T-cell (primary cell): ENCODE measurements at regions not wholly inside any gene's neighbourhood (a gene's known extent, or its start where the extent isn't known, plus 50 kb on each side); places are given as distances from the start of the nearest gene placed in this dataset.

Experiments
- ATAC-seq, 4 experiments: fragments of 200-7000 bp in 3 of 4; fragments of 150-1000 bp in 1 of 4; cut with Tn5 transposase; replicated peaks in 1 of 4; 1 replicate in 3 of 4; 2 replicates in 1 of 4; pipeline ENCODE4 v1.10.0; 2021; ENCODE audit warnings: moderate library complexity in 3 of 4, mild to moderate bottlenecking in 2 of 4, moderate number of reproducible peaks in 1 of 4
- CTCF ChIA-PET, 2 donors: fragments of 300-600 bp; sonication (Branson Sonifier 250); formaldehyde crosslinking; loops; one replicate each; lab custom pipeline; 2022; ENCODE audit warnings: antibody characterized with exemption in 2 of 2; lab: Charles Lee
- POLR2A ChIA-PET, 2 donors: fragments of 300-600 bp; sonication (Branson Sonifier 250); formaldehyde crosslinking; loops; one replicate each; lab custom pipeline; 2022; ENCODE audit warnings: antibody characterized with exemption in 2 of 2; lab: Charles Lee
- DNase-seq, 35 experiments: peaks; one replicate each; pipeline versions ENCODE4 v3.0.0 to v3.0.0-alpha.2; 2013 to 2023
- H3K27ac ChIP-seq: one replicate; pipeline ENCODE4 v1.5.1; 2013; ENCODE audit warnings: low read length
- H3K27me3 ChIP-seq, 2 experiments: replicated peaks in 1 of 2; 1 replicate in 1 of 2; 2 replicates in 1 of 2; pipeline versions ENCODE4 v1.6.1 to v1.7.0; 2013; ENCODE audit warnings: low read length in 1 of 2, mixed read lengths in 1 of 2; ENCODE audit not compliant: control insufficient read depth in 2 of 2, insufficient read depth in 2 of 2; ENCODE audit errors: extremely low read depth in 1 of 2
- H3K36me3 ChIP-seq, 2 donors: 1 replicate in 1 of 2; 2 replicates in 1 of 2; pipeline versions ENCODE4 v1.6.1 to v1.7.0; 2013; ENCODE audit warnings: low read length in 1 of 2; ENCODE audit not compliant: control insufficient read depth in 2 of 2, insufficient read depth in 1 of 2; ENCODE audit errors: extremely low read depth in 1 of 2
- H3K4me1 ChIP-seq, 2 experiments: 1 replicate in 1 of 2; 2 replicates in 1 of 2; pipeline versions ENCODE4 v1.6.1 to v1.7.0; 2013; ENCODE audit warnings: low read length in 2 of 2, mixed read lengths in 1 of 2; ENCODE audit not compliant: insufficient read depth in 2 of 2, control insufficient read depth in 1 of 2; ENCODE audit errors: extremely low read depth in 1 of 2
- H3K4me3 ChIP-seq, 2 donors: 1 replicate in 1 of 2; 2 replicates in 1 of 2; pipeline versions ENCODE4 v1.5.1 to v1.7.0; 2013; ENCODE audit warnings: mild to moderate bottlenecking in 2 of 2, low read length in 1 of 2, moderate library complexity in 1 of 2; ENCODE audit not compliant: control insufficient read depth in 1 of 2; ENCODE audit errors: extremely low read depth in 1 of 2
- H3K9me3 ChIP-seq: 2 replicates; pipeline ENCODE4 v1.7.0; 2013
- H3K27ac Mint-ChIP-seq, 2 donors: one replicate each; pipeline ENCODE4 v1.8.0; 2020 to 2021; ENCODE audit warnings: mild to moderate bottlenecking in 2 of 2, mixed read lengths in 2 of 2
- H3K27me3 Mint-ChIP-seq, 2 donors: one replicate each; pipeline ENCODE4 v1.8.0; 2021 to 2022; ENCODE audit warnings: mixed read lengths in 2 of 2
- H3K36me3 Mint-ChIP-seq: one replicate; pipeline ENCODE4 v1.8.0; 2021; ENCODE audit warnings: mixed read lengths
- H3K4me1 Mint-ChIP-seq, 3 donors: one replicate each; pipeline ENCODE4 v1.8.0; 2020 to 2022; ENCODE audit warnings: mixed read lengths in 3 of 3, mild to moderate bottlenecking in 1 of 3
- H3K4me3 Mint-ChIP-seq, 3 donors: one replicate each; pipeline ENCODE4 v1.8.0; 2020 to 2022; ENCODE audit warnings: mild to moderate bottlenecking in 3 of 3, mixed read lengths in 3 of 3, moderate library complexity in 3 of 3
- H3K9me3 Mint-ChIP-seq, 3 donors: one replicate each; pipeline ENCODE4 v1.8.0; 2020 to 2022; ENCODE audit warnings: mixed read lengths in 3 of 3
- WGBS: methylation state at CpG from one replicate; pipeline ENCODE4 v1.1.5; 2013; ENCODE audit warnings: missing lambda C conversion rate; ENCODE audit not compliant: insufficient coverage; 5-methylcytosine and 5-hydroxymethylcytosine counted together

GRCh38 chr12:93223440-93224426 is 154.0 kb upstream of the NUDT4 start:
- Mint-ChIP-seq H3K36me3 (no peaks in the 10 kb centered on the region), H3K9me3 (peaks cover 7 to 17% (median 8%) of the 10 kb centered on the region in 3 donors), H3K27me3 (no peaks in the 10 kb centered on the region), H3K4me1 (peaks cover 0 to 5% (median 0%) of the 10 kb centered on the region in 3 donors), H3K4me3 (no peak overlapping the region), H3K27ac (no peak overlapping the region)
- Histone ChIP-seq H3K4me1 (no peaks in the 10 kb centered on the region), H3K36me3 (no peaks in the 10 kb centered on the region), H3K4me3 (no peak overlapping the region), H3K9me3 (no peaks in the 10 kb centered on the region), H3K27me3 (no peaks in the 10 kb centered on the region), H3K27ac (no peak overlapping the region)
- CTCF ChIA-PET, result no interaction called here
- WGBS, result no CpG with 5 or more reads among the region's 5 CpGs
- POLR2A ChIA-PET, result no interaction called here
- DNase-seq, result no peak
- no peak for ATAC-seq

DNA sequence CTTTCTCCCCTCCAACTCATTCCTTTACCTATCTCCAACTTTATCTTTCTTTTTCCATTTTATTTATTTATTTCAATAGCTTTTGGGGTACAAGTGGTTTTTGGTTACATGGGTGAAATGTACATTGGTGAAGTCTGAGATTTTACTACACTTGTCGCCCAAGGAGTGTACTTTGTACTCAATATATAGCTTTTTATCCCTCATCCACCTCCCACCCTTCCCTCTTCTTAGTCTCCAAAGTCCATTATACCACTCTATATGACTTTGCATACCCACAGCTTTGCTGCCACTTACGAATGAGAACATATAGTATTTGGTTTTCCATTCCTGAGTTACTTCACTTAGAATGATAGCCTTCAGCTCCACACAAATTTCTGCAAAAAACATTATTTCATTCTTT is 152.6 kb upstream of the NUDT4 start:
- no peaks in the 10 kb centered on the region for H3K36me3 ChIP-seq
- WGBS, result no CpG with 5 or more reads among the region's 2 CpGs
- no peak for DNase-seq
- no peak for ATAC-seq
- no peak overlapping the region for H3K27ac Mint-ChIP-seq
- no peaks in the 10 kb centered on the region for H3K4me1 ChIP-seq
- ChIA-PET CTCF (no interaction called here), POLR2A (no interaction called here)
- no peaks in the 10 kb centered on the region for H3K27me3 ChIP-seq
- H3K9me3 ChIP-seq, result no peaks in the 10 kb centered on the region
- no peak overlapping the region for H3K4me3 Mint-ChIP-seq
- peaks cover 0 to 5% (median 0%) of the 10 kb centered on the region in 3 donors for H3K4me1 Mint-ChIP-seq
- H3K36me3 Mint-ChIP-seq, result no peaks in the 10 kb centered on the region
- no peak overlapping the region for H3K27ac ChIP-seq
- no peak overlapping the region for H3K4me3 ChIP-seq
- peaks cover 7 to 17% (median 8%) of the 10 kb centered on the region in 3 donors for H3K9me3 Mint-ChIP-seq
- no peaks in the 10 kb centered on the region for H3K27me3 Mint-ChIP-seq

GRCh38 chr12:93226361-93226760 is 151.4 kb upstream of the NUDT4 start:
- no peak for ATAC-seq
- POLR2A ChIA-PET, result no interaction called here

GRCh38 chr12:93229494-93230325 is 148.0 kb upstream of the NUDT4 start:
- H3K27me3 ChIP-seq, result no peaks in the 10 kb centered on the region
- no peaks in the 10 kb centered on the region for H3K36me3 Mint-ChIP-seq
- POLR2A ChIA-PET, result no interaction called here
- H3K27ac ChIP-seq, result no peak overlapping the region
- H3K4me3 Mint-ChIP-seq, result no peak overlapping the region
- DNase-seq (no peak), ATAC-seq (no peak)
- no peaks in the 10 kb centered on the region for H3K4me1 ChIP-seq
- WGBS, result 100% methylated on average over 1 of the region's 6 CpGs
- H3K4me3 ChIP-seq, result no peak overlapping the region
- peaks cover 0 to 8% (median 0%) of the 10 kb centered on the region in 3 donors for H3K9me3 Mint-ChIP-seq
- H3K36me3 ChIP-seq, result no peaks in the 10 kb centered on the region
- no peaks in the 10 kb centered on the region for H3K27me3 Mint-ChIP-seq
- H3K9me3 ChIP-seq, result no peaks in the 10 kb centered on the region
- CTCF ChIA-PET, result interaction anchor here in 1 of 2 donors (0.5 kb wide), 1 partner anchor 163 kb away, joined by 5 read pairs; no protein-coding TSS in a partner anchor
- no peak overlapping the region for H3K27ac Mint-ChIP-seq
- H3K4me1 Mint-ChIP-seq, result no peaks in the 10 kb centered on the region

More at GRCh38 chr12:93226361-93226760, 151.4 kb upstream of the NUDT4 start:
- no peak overlapping the region for H3K27ac ChIP-seq
- CTCF ChIA-PET, result no interaction called here
- no peak for DNase-seq
- H3K36me3 ChIP-seq, result no peaks in the 10 kb centered on the region
- Mint-ChIP-seq H3K4me3 (no peak overlapping the region), H3K27ac (no peak overlapping the region), H3K27me3 (no peaks in the 10 kb centered on the region), H3K4me1 (peaks cover 0 to 5% (median 0%) of the 10 kb centered on the region in 3 donors), H3K36me3 (no peaks in the 10 kb centered on the region), H3K9me3 (peaks cover 5 to 15% (median 6%) of the 10 kb centered on the region in 3 donors)
- no peaks in the 10 kb centered on the region for H3K4me1 ChIP-seq
- no peak overlapping the region for H3K4me3 ChIP-seq
- no peaks in the 10 kb centered on the region for H3K27me3 ChIP-seq
- no peaks in the 10 kb centered on the region for H3K9me3 ChIP-seq

DNA sequence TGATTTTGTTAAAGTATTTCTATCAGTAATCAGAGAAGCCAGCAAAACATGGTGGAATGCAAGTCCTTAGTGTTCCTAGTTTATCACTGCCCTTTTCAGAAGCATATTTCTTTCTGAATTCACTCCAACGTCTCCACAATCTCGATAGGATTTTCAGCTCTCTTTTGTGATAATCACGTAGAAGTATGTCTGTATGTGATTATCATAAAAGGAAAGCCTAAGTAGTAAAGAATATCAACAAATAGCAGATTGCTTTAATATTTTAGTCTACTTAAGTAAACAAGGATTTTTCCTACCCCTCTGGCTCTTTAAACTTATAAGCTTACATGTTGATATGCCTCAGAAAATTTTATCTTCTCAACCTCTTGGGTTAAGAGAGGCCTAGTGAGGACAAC is 147.4 kb upstream of the NUDT4 start:
- WGBS, result no CpG with 5 or more reads among the region's 3 CpGs
- Histone ChIP-seq H3K4me3 (no peak overlapping the region), H3K9me3 (no peaks in the 10 kb centered on the region), H3K36me3 (no peaks in the 10 kb centered on the region), H3K4me1 (no peaks in the 10 kb centered on the region), H3K27me3 (no peaks in the 10 kb centered on the region), H3K27ac (no peak overlapping the region)
- H3K36me3 Mint-ChIP-seq, result no peaks in the 10 kb centered on the region
- no peak overlapping the region for H3K27ac Mint-ChIP-seq
- no peaks in the 10 kb centered on the region for H3K27me3 Mint-ChIP-seq
- peaks cover 0 to 8% (median 0%) of the 10 kb centered on the region in 3 donors for H3K9me3 Mint-ChIP-seq
- CTCF ChIA-PET, result no interaction called here
- no peaks in the 10 kb centered on the region for H3K4me1 Mint-ChIP-seq
- POLR2A ChIA-PET, result no interaction called here
- ATAC-seq (no peak), DNase-seq (no peak)
- H3K4me3 Mint-ChIP-seq, result no peak overlapping the region

DNA sequence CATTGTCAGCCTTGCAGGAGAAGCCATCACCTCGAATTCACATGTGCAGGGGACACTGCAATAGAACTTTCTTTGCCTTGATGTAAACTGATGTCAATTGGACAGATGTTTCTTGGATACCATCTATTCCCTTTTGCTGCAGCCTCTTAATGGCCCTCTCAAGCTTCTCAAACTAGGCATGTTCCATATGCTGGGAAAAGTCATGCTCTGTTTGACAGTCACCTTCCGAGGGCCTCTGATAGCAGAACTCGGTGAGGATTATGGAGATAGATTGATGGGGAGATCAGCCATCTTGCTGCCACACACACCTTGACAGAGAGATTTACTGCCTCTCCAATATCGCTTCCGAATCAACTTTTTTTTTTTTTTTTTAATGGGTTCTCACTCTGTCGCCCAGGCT is 145.8 kb upstream of the NUDT4 start:
- WGBS, result no CpG with 5 or more reads among the region's 6 CpGs
- Mint-ChIP-seq H3K27ac (no peak overlapping the region), H3K9me3 (peaks cover 0 to 8% (median 0%) of the 10 kb centered on the region in 3 donors), H3K27me3 (no peaks in the 10 kb centered on the region), H3K4me1 (no peaks in the 10 kb centered on the region), H3K36me3 (no peaks in the 10 kb centered on the region), H3K4me3 (no peak overlapping the region)
- Histone ChIP-seq H3K27me3 (peaks cover 0 to 6% of the 10 kb centered on the region in 2 experiments), H3K4me1 (no peaks in the 10 kb centered on the region), H3K9me3 (no peaks in the 10 kb centered on the region), H3K36me3 (no peaks in the 10 kb centered on the region), H3K4me3 (no peak overlapping the region), H3K27ac (no peak overlapping the region)
- ATAC-seq (no peak), DNase-seq (no peak)
- POLR2A ChIA-PET, result interaction anchor here in 1 of 2 donors (0.7 kb wide), 1 partner anchor 453 kb away, joined by 4 read pairs; no protein-coding TSS in a partner anchor
- CTCF ChIA-PET, result interaction anchor here in 1 of 2 donors (0.7 kb wide), 1 partner anchor 288 kb away, joined by 5 read pairs; no protein-coding TSS in a partner anchor
